Peyer's patch (tissue), 4 donors: ENCODE measurements at regions not wholly inside any gene's neighbourhood (a gene's known extent, or its start where the extent isn't known, plus 50 kb on each side); places are given as distances from the start of the nearest gene placed in this dataset.

Source experiments
- POLR2A ChIP-seq, 2 donors: fragments of 450-650 bp; IDR thresholded peaks; one replicate each; pipeline ENCODE4 v1.5.1; 2017; ENCODE audit warnings: antibody characterized with exemption in 2 of 2, mild to moderate bottlenecking in 2 of 2, moderate library complexity in 2 of 2
- TF ChIP-seq, protein P1 (sequence below), 6 experiments: fragments of 450-650 bp in 4 of 6; fragments of 200-600 bp in 2 of 6; sonication (generic) in 1 of 6; IDR thresholded peaks; one replicate each; pipeline ENCODE4 v1.5.1; 2017 to 2019; ENCODE audit warnings: antibody characterized with exemption in 6 of 6, mild to moderate bottlenecking in 3 of 6, moderate library complexity in 1 of 6

DNA sequence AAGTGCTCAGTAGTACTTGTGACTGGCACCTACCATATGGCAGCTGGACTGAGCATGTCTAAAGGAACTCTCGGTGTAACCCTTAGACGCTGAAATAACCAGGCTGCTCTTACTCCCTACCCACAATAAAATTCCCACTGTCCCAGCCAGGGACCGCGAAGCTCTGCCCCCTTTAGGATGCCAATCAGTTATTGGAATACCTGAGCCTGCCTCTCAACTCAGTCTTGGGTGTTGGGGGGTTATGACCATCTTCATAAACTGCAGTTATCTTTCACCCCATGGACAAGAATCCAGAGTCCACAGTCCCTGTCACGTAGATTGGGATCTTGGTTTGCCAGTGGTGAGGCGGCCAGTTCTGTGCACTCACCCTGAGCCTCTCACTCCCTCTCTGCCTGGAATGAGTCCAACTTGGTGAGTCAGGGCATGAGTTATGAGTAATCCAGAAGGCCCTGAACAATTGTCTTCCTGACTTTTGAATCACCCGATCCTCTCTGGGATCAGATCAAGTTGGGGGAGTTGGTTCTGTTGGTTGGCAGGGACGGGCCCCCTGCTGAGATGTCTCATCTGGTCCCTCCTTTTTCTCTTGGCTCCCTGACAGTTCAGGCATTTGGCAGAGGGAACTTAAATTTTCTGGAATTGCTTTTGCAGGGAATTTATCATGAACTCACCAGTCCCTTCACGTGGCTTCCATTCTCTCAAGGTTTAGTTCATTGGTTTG is 120.1 kb upstream of the UBE2E1 start:
- no peak for TF ChIP-seq POLR2A (IDR thresholded peaks at IDR 0.05)
- TF ChIP-seq, protein P1, sequence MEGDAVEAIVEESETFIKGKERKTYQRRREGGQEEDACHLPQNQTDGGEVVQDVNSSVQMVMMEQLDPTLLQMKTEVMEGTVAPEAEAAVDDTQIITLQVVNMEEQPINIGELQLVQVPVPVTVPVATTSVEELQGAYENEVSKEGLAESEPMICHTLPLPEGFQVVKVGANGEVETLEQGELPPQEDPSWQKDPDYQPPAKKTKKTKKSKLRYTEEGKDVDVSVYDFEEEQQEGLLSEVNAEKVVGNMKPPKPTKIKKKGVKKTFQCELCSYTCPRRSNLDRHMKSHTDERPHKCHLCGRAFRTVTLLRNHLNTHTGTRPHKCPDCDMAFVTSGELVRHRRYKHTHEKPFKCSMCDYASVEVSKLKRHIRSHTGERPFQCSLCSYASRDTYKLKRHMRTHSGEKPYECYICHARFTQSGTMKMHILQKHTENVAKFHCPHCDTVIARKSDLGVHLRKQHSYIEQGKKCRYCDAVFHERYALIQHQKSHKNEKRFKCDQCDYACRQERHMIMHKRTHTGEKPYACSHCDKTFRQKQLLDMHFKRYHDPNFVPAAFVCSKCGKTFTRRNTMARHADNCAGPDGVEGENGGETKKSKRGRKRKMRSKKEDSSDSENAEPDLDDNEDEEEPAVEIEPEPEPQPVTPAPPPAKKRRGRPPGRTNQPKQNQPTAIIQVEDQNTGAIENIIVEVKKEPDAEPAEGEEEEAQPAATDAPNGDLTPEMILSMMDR (IDR thresholded peaks at IDR 0.05) = peak in 1 of 6 experiments; percentile 2
